ENCODE measurements at regions not wholly inside any gene's neighbourhood (a gene's known extent, or its start where the extent isn't known, plus 50 kb on each side); places are given as distances from the start of the nearest gene placed in this dataset.

- Histone ChIP-seq H2AFZ (ENCODE audit: low read depth, low read length, severe bottlenecking) (no peak overlapping the region), H3K4me2 (ENCODE audit: low read depth, low read length, poor library complexity, severe bottlenecking) (no peak overlapping the region)
Observed at GRCh38 chr9:81108391-81108790, 581.0 kb downstream of the TLE1 start.

GRCh38 chr9:81103597-81104471 lies 585.5 kb downstream of the TLE1 start:
- Histone ChIP-seq H3K9me2 (replicated peaks; ENCODE audit: insufficient read depth, low read length) (no peaks in the 10 kb centered on the region), H3K27me3 (ENCODE audit: low read length) (no peaks in the 10 kb centered on the region), H3K9ac (ENCODE audit: low read length) (no peak overlapping the region), H3K79me2 (ENCODE audit: insufficient read depth, low read length) (no peaks in the 10 kb centered on the region), H3K36me3 (ENCODE audit: low read length) (no peaks in the 10 kb centered on the region), H3K9me3 (ENCODE audit: insufficient read depth, low read length) (no peaks in the 10 kb centered on the region), H4K20me1 (ENCODE audit: low read depth, low read length) (no peaks in the 10 kb centered on the region), H3K4me2 (ENCODE audit: low read depth, low read length, poor library complexity, severe bottlenecking) (no peak overlapping the region), H3K27ac (ENCODE audit: low read depth, low read length) (no peak overlapping the region), H2AFZ (ENCODE audit: low read depth, low read length, severe bottlenecking) (no peak overlapping the region), H3F3A (ENCODE audit: insufficient read depth) (no peaks in the 10 kb centered on the region), H3K4me3 (ENCODE audit: insufficient read depth, low read length, poor library complexity, severe bottlenecking) (no peak overlapping the region)
- TF ChIP-seq CTCF (IDR thresholded peaks at IDR 0.05; ENCODE audit: insufficient read depth, low read length, poor library complexity, severe bottlenecking) (no peak), EZH2phosphoT487 (conservative IDR thresholded peaks at IDR 0.05; ENCODE audit: low read length) (no peak)

More at GRCh38 chr9:81108391-81108790, 581.0 kb downstream of the TLE1 start:
- no peaks in the 10 kb centered on the region for H3F3A ChIP-seq (ENCODE audit: insufficient read depth)
- no peak overlapping the region for H3K9ac ChIP-seq (ENCODE audit: low read length)
- H3K27me3 ChIP-seq (ENCODE audit: low read length) = no peaks in the 10 kb centered on the region
- no peaks in the 10 kb centered on the region for H3K79me2 ChIP-seq (ENCODE audit: insufficient read depth, low read length)
- no peaks in the 10 kb centered on the region for H4K20me1 ChIP-seq (ENCODE audit: low read depth, low read length)
- TF ChIP-seq EZH2phosphoT487 (conservative IDR thresholded peaks at IDR 0.05; ENCODE audit: low read length) (no peak), CTCF (IDR thresholded peaks at IDR 0.05; ENCODE audit: insufficient read depth, low read length, poor library complexity, severe bottlenecking) (no peak)
- no peaks in the 10 kb centered on the region for H3K9me2 ChIP-seq (replicated peaks; ENCODE audit: insufficient read depth, low read length)
- H3K36me3 ChIP-seq (ENCODE audit: low read length) = no peaks in the 10 kb centered on the region
- no peak overlapping the region for H3K4me3 ChIP-seq (ENCODE audit: insufficient read depth, low read length, poor library complexity, severe bottlenecking)
- H3K27ac ChIP-seq (ENCODE audit: low read depth, low read length) = no peak overlapping the region
- H3K9me3 ChIP-seq (ENCODE audit: insufficient read depth, low read length) = no peaks in the 10 kb centered on the region

GRCh38 chr9:81097131-81097847 lies 592.1 kb downstream of the TLE1 start:
- no peak for TF ChIP-seq EZH2phosphoT487 (conservative IDR thresholded peaks at IDR 0.05; ENCODE audit: low read length)
- TF ChIP-seq CTCF (IDR thresholded peaks at IDR 0.05; ENCODE audit: insufficient read depth, low read length, poor library complexity, severe bottlenecking) = no peak
- no peaks in the 10 kb centered on the region for H3K9me3 ChIP-seq (ENCODE audit: insufficient read depth, low read length)
- no peaks in the 10 kb centered on the region for H3F3A ChIP-seq (ENCODE audit: insufficient read depth)
- H4K20me1 ChIP-seq (ENCODE audit: low read depth, low read length) = no peaks in the 10 kb centered on the region
- no peak overlapping the region for H3K4me3 ChIP-seq (ENCODE audit: insufficient read depth, low read length, poor library complexity, severe bottlenecking)
- H2AFZ ChIP-seq (ENCODE audit: low read depth, low read length, severe bottlenecking) = no peak overlapping the region
- no peak overlapping the region for H3K27ac ChIP-seq (ENCODE audit: low read depth, low read length)
- no peaks in the 10 kb centered on the region for H3K27me3 ChIP-seq (ENCODE audit: low read length)
- H3K9ac ChIP-seq (ENCODE audit: low read length) = no peak overlapping the region
- H3K4me2 ChIP-seq (ENCODE audit: low read depth, low read length, poor library complexity, severe bottlenecking) = no peak overlapping the region
- H3K9me2 ChIP-seq (replicated peaks; ENCODE audit: insufficient read depth, low read length) = no peaks in the 10 kb centered on the region
- H3K36me3 ChIP-seq (ENCODE audit: low read length) = no peaks in the 10 kb centered on the region
- H3K79me2 ChIP-seq (ENCODE audit: insufficient read depth, low read length) = no peaks in the 10 kb centered on the region
